ENCODE measurements at regions not wholly inside any gene's neighbourhood (a gene's known extent, or its start where the extent isn't known, plus 50 kb on each side); places are given as distances from the start of the nearest gene placed in this dataset.

- no peak for TF ChIP-seq ZNF462 (CRISPR knock-in tag; IDR thresholded peaks at IDR 0.05)
Observed at GRCh38 chr14:61110316-61111082, 129.5 kb downstream of the SLC38A6 start (continued).

GRCh38 chr14:61109288-61109687 lies 128.2 kb downstream of the SLC38A6 start:
- Mint-ChIP-seq H3K9me3 (peaks cover 33% of the 10 kb centered on the region), H3K4me1 (peaks cover 27% of the 10 kb centered on the region), H3K4me3 (no peak overlapping the region), H3K36me3 (ENCODE audit: low read depth) (peaks cover 30% of the 10 kb centered on the region), H3K27me3 (ENCODE audit: insufficient read depth, low read depth, poor library complexity) (peaks cover 13% of the 10 kb centered on the region), H3K27ac (no peak overlapping the region)
- Histone ChIP-seq H3K4me2 (no peak overlapping the region), H3K4me3 (no peak overlapping the region), H3K9me2 (ENCODE audit: insufficient read depth) (peaks cover 8% of the 10 kb centered on the region; the same call in 1 of the 2 replicates), H3K27ac (ENCODE audit: low read depth) (no peak overlapping the region), H3F3A (replicated peaks; ENCODE audit: low read depth) (no peaks in the 10 kb centered on the region), H4K20me1 (replicated peaks; ENCODE audit: insufficient read depth) (no peaks in the 10 kb centered on the region), H3K36me3 (ENCODE audit: insufficient read depth) (peaks cover 6% of the 10 kb centered on the region), H3K4me1 (ENCODE audit: insufficient read depth) (peaks cover 4% of the 10 kb centered on the region), H3K79me2 (replicated peaks; ENCODE audit: insufficient read depth) (no peaks in the 10 kb centered on the region), H3K27me3 (ENCODE audit: insufficient read depth) (no peaks in the 10 kb centered on the region), H2AFZ (no peak overlapping the region)
- DNase-seq (ENCODE audit: low spot score) (no peak), ATAC-seq (no peak)
- TF ChIP-seq STAT1 (IDR thresholded peaks at IDR 0.05; ENCODE audit: unreplicated experiment) (no peak), JUNB (IDR thresholded peaks at IDR 0.05; ENCODE audit: unreplicated experiment) (no peak), REST (IDR thresholded peaks at IDR 0.05; ENCODE audit: unreplicated experiment) (no peak), CREB1 (CRISPR knock-in tag; IDR thresholded peaks at IDR 0.05; ENCODE audit: low read depth) (no peak), EZH2phosphoT487 (IDR thresholded peaks at IDR 0.05; ENCODE audit: unreplicated experiment) (no peak), NANOG (IDR thresholded peaks at IDR 0.05; ENCODE audit: borderline replicate concordance) (no peak), POLR2AphosphoS5 (IDR thresholded peaks at IDR 0.05; ENCODE audit: low read depth) (no peak), EZH2 (IDR thresholded peaks at IDR 0.05; ENCODE audit: low read depth, unreplicated experiment) (no peak), ETS1 (IDR thresholded peaks at IDR 0.05) (no peak), ZNF331 (CRISPR knock-in tag; IDR thresholded peaks at IDR 0.05; ENCODE audit: low read depth) (no peak), CTCF (conservative IDR thresholded peaks at IDR 0.05; ENCODE audit: low read depth in 2 of 2) (no peak)

Measured in GM23338 (cell line).